ENCODE measurements at regions not wholly inside any gene's neighbourhood (a gene's known extent, or its start where the extent isn't known, plus 50 kb on each side); places are given as distances from the start of the nearest gene placed in this dataset.

DNA sequence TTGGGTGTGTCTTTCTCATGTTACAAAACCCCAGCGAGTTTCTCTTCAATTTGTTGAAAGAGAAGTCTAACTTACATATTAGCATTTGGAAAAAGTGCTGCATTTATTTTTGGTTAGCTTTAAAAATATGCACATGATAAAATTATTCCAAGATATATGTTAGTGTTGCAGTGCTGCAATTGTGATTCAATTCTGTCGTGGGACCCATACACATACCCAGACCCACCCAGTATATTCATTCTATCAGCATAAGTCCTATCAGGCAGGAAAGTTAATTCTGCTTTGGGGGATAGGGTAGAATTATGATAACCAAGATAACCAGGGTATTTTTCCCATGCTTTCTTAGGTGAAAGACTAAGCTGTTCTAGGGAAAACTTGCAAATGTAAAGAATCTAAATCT, 313.5 kb downstream of the EPHA7 start:
- Histone ChIP-seq H3K27me3 (replicated peaks in 1 of 2; ENCODE audit: control insufficient read depth in 2 of 2, insufficient read depth in 2 of 2, low read length in 1 of 2) (no peaks in the 10 kb centered on the region), H3K9ac (ENCODE audit: control insufficient read depth, insufficient read depth, low read length) (no peak overlapping the region), H3K27ac (ENCODE audit: control insufficient read depth, insufficient read depth) (no peak overlapping the region), H3K79me2 (ENCODE audit: control insufficient read depth, insufficient read depth, low read length) (no peaks in the 10 kb centered on the region), H4K20me1 (ENCODE audit: control insufficient read depth, insufficient read depth) (no peaks in the 10 kb centered on the region), H3K36me3 (ENCODE audit: control insufficient read depth in 2 of 2, insufficient read depth in 2 of 2, low read length in 1 of 2) (no peaks in the 10 kb centered on the region), H2AFZ (ENCODE audit: control insufficient read depth, low read depth, low read length) (no peak overlapping the region), H3K4me1 (ENCODE audit: control insufficient read depth, insufficient read depth, low read length) (no peaks in the 10 kb centered on the region), H3K4me3 (no peak overlapping the region), H3K9me3 (replicated peaks; ENCODE audit: control insufficient read depth, insufficient read depth, low read length) (no peaks in the 10 kb centered on the region), H3K4me2 (ENCODE audit: control insufficient read depth, insufficient read depth) (no peak overlapping the region)
- ATAC-seq (no peak), DNase-seq (ENCODE audit: low read depth, low spot score) (no peak), FAIRE-seq (no peak)
- ChIA-PET SMC1A (ENCODE audit: uncharacterized antibody, unreplicated experiment) (no interaction called here), POLR2A (no interaction called here), RAD21 (ENCODE audit: unreplicated experiment) (no interaction called here), CTCF (no interaction called here)
- no peak for TF ChIP-seq RB1 (IDR thresholded peaks at IDR 0.05; ENCODE audit: borderline replicate concordance)
- TF ChIP-seq SMC3 (IDR thresholded peaks at IDR 0.05; ENCODE audit: borderline replicate concordance, low read length): no peak
- no peak for TF ChIP-seq POLR2A (IDR thresholded peaks at IDR 0.05; ENCODE audit: low read depth, low read length)
- no peak for TF ChIP-seq FOXK2 (IDR thresholded peaks at IDR 0.05)
- no peak for TF ChIP-seq NFYA (IDR thresholded peaks at IDR 0.05; ENCODE audit: borderline replicate concordance, low read depth, low read length)
- no peak for TF ChIP-seq SMAD5 (IDR thresholded peaks at IDR 0.05; ENCODE audit: low read depth)
- TF ChIP-seq TARDBP (IDR thresholded peaks at IDR 0.05; ENCODE audit: borderline replicate concordance): no peak
- TF ChIP-seq, protein P1, sequence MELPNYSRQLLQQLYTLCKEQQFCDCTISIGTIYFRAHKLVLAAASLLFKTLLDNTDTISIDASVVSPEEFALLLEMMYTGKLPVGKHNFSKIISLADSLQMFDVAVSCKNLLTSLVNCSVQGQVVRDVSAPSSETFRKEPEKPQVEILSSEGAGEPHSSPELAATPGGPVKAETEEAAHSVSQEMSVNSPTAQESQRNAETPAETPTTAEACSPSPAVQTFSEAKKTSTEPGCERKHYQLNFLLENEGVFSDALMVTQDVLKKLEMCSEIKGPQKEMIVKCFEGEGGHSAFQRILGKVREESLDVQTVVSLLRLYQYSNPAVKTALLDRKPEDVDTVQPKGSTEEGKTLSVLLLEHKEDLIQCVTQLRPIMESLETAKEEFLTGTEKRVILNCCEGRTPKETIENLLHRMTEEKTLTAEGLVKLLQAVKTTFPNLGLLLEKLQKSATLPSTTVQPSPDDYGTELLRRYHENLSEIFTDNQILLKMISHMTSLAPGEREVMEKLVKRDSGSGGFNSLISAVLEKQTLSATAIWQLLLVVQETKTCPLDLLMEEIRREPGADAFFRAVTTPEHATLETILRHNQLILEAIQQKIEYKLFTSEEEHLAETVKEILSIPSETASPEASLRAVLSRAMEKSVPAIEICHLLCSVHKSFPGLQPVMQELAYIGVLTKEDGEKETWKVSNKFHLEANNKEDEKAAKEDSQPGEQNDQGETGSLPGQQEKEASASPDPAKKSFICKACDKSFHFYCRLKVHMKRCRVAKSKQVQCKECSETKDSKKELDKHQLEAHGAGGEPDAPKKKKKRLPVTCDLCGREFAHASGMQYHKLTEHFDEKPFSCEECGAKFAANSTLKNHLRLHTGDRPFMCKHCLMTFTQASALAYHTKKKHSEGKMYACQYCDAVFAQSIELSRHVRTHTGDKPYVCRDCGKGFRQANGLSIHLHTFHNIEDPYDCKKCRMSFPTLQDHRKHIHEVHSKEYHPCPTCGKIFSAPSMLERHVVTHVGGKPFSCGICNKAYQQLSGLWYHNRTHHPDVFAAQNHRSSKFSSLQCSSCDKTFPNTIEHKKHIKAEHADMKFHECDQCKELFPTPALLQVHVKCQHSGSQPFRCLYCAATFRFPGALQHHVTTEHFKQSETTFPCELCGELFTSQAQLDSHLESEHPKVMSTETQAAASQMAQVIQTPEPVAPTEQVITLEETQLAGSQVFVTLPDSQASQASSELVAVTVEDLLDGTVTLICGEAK (IDR thresholded peaks at IDR 0.05; ENCODE audit: borderline replicate concordance): no peak
- no peak for TF ChIP-seq BHLHE40 (IDR thresholded peaks at IDR 0.05; ENCODE audit: borderline replicate concordance in 1 of 2, low read depth in 2 of 2, low read length in 1 of 2)
- TF ChIP-seq STAT1 (conservative IDR thresholded peaks at IDR 0.05): no peak
- TF ChIP-seq TCF12 (IDR thresholded peaks at IDR 0.05; ENCODE audit: low read depth, low read length): no peak
- TF ChIP-seq RFX5 (IDR thresholded peaks at IDR 0.05; ENCODE audit: low read depth, low read length): no peak
- no peak for TF ChIP-seq CBX3 (IDR thresholded peaks at IDR 0.05; ENCODE audit: borderline replicate concordance, low read depth)
- intact Hi-C loops (cut with micrococcal nuclease; ENCODE audit: unreplicated experiment) (no loop called here), in situ Hi-C loops (cut with MboI) (no loop called here)
- 0% methylated on average over 2 of the region's 2 CpGs for WGBS (ENCODE audit: insufficient coverage, insufficient replicate concordance, low lambda C conversion rate, missing lambda C conversion rate)
- no TSS peak for BruUV-seq (replicated peaks)

All from GM12878 (cell line).